ENCODE measurements at regions not wholly inside any gene's neighbourhood (a gene's known extent, or its start where the extent isn't known, plus 50 kb on each side); places are given as distances from the start of the nearest gene placed in this dataset.

- Histone ChIP-seq H3K27me3 (ENCODE audit: control insufficient read depth in 3 of 3, insufficient read depth in 3 of 3, low read length in 2 of 3) (no peaks in the 10 kb centered on the region), H3K36me3 (ENCODE audit: control insufficient read depth in 4 of 4, insufficient read depth in 4 of 4, low read length in 4 of 4) (no peaks in the 10 kb centered on the region), H3K4me1 (ENCODE audit: control insufficient read depth in 5 of 5, insufficient read depth in 5 of 5, low read length in 5 of 5) (no peaks in the 10 kb centered on the region), H3K9ac (ENCODE audit: insufficient read depth in 1 of 2, low read length in 2 of 2) (no peak overlapping the region), H3K4me3 (no peak overlapping the region), H3K9me3 (ENCODE audit: control insufficient read depth in 4 of 4, insufficient read depth in 3 of 4, low read length in 3 of 4) (no peaks in the 10 kb centered on the region), H3K27ac (ENCODE audit: low read depth in 1 of 2, low read length in 1 of 2) (no peak overlapping the region)
- WGBS, 2 donors, result 82 to 83% methylated on average over 3 of the region's 3 CpGs
- no peak for ATAC-seq (ENCODE audit: insufficient read depth, low FRiP score)
- DNase-seq, result no peak
- no peak for TF ChIP-seq CTCF (IDR thresholded peaks at IDR 0.05; ENCODE audit: control extremely low read depth, extremely low read depth)
Observed at GRCh38 chr2:142463047-142463446, 332.2 kb upstream of the LRP1B start.

- Histone ChIP-seq H3K27ac (ENCODE audit: low read depth in 1 of 2, low read length in 1 of 2) (no peak overlapping the region), H3K9ac (ENCODE audit: insufficient read depth in 1 of 2, low read length in 2 of 2) (no peak overlapping the region), H3K36me3 (ENCODE audit: control insufficient read depth in 4 of 4, insufficient read depth in 4 of 4, low read length in 4 of 4) (no peaks in the 10 kb centered on the region), H3K4me3 (no peak overlapping the region), H3K9me3 (ENCODE audit: control insufficient read depth in 4 of 4, insufficient read depth in 3 of 4, low read length in 3 of 4) (no peaks in the 10 kb centered on the region), H3K4me1 (ENCODE audit: control insufficient read depth in 5 of 5, insufficient read depth in 5 of 5, low read length in 5 of 5) (no peaks in the 10 kb centered on the region), H3K27me3 (ENCODE audit: control insufficient read depth in 3 of 3, insufficient read depth in 3 of 3, low read length in 2 of 3) (no peaks in the 10 kb centered on the region)
- no peak for DNase-seq
- ATAC-seq (ENCODE audit: insufficient read depth, low FRiP score), result no peak
- no peak for TF ChIP-seq CTCF (IDR thresholded peaks at IDR 0.05; ENCODE audit: control extremely low read depth, extremely low read depth)
- WGBS, 2 donors, result 76 to 85% methylated on average over 1 of the region's 1 CpG
Observed at GRCh38 chr2:142462306-142462705, 331.5 kb upstream of the LRP1B start.

DNA sequence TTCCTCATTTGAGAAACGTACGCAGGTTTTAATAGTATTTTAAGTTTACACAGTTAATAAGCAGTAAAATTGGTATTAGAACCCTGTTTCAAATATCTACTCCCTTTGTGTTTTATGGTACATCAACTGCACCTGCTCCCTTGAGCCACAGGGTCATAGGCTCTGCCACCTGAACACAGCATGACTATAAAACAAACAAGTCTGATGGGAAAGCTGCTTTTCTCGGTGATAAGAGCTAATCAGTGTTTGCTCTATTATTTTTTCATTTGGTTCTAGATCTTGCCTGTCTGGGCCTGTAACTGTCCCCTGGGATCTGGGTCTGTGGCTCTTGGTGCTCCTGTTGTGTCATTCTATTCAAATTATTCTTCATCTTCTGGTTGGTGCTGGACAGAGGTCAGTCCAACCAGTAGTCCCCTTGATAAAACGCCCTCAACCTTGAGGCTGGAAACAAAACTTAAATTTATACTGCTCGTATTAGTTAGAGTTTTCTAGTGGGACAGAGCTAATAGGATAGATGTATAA, 314.8 kb upstream of the LRP1B start:
- Histone ChIP-seq H3K4me1 (ENCODE audit: control insufficient read depth in 5 of 5, insufficient read depth in 5 of 5, low read length in 5 of 5) (peaks cover 0 to 3% (median 0%) of the 10 kb centered on the region in 5 donors), H3K27ac (ENCODE audit: low read depth in 1 of 2, low read length in 1 of 2) (no peak overlapping the region), H3K36me3 (ENCODE audit: control insufficient read depth in 4 of 4, insufficient read depth in 4 of 4, low read length in 4 of 4) (no peaks in the 10 kb centered on the region), H3K9me3 (ENCODE audit: control insufficient read depth in 4 of 4, insufficient read depth in 3 of 4, low read length in 3 of 4) (no peaks in the 10 kb centered on the region), H3K27me3 (ENCODE audit: control insufficient read depth in 3 of 3, insufficient read depth in 3 of 3, low read length in 2 of 3) (no peaks in the 10 kb centered on the region), H3K9ac (ENCODE audit: insufficient read depth in 1 of 2, low read length in 2 of 2) (no peak overlapping the region), H3K4me3 (no peak overlapping the region)
- TF ChIP-seq CTCF (IDR thresholded peaks at IDR 0.05; ENCODE audit: control extremely low read depth, extremely low read depth), result no peak
- WGBS, 2 donors, result 69 to 86% methylated on average over 5 of the region's 5 CpGs
- DNase-seq (no peak), ATAC-seq (ENCODE audit: insufficient read depth, low FRiP score) (no peak)

GRCh38 chr2:142445023-142445422, 314.2 kb upstream of the LRP1B start:
- Histone ChIP-seq H3K27ac (ENCODE audit: low read depth in 1 of 2, low read length in 1 of 2) (no peak overlapping the region), H3K36me3 (ENCODE audit: control insufficient read depth in 4 of 4, insufficient read depth in 4 of 4, low read length in 4 of 4) (no peaks in the 10 kb centered on the region), H3K9me3 (ENCODE audit: control insufficient read depth in 4 of 4, insufficient read depth in 3 of 4, low read length in 3 of 4) (no peaks in the 10 kb centered on the region), H3K4me1 (ENCODE audit: control insufficient read depth in 5 of 5, insufficient read depth in 5 of 5, low read length in 5 of 5) (peaks cover 0 to 3% (median 0%) of the 10 kb centered on the region in 5 donors), H3K4me3 (no peak overlapping the region), H3K27me3 (ENCODE audit: control insufficient read depth in 3 of 3, insufficient read depth in 3 of 3, low read length in 2 of 3) (no peaks in the 10 kb centered on the region), H3K9ac (ENCODE audit: insufficient read depth in 1 of 2, low read length in 2 of 2) (no peak overlapping the region)
- DNase-seq, result peak in 2 of 3 donors; percentile 17 to 44
- WGBS, 2 donors, result 85% methylated on average over 2 of the region's 2 CpGs
- no peak for ATAC-seq (ENCODE audit: insufficient read depth, low FRiP score)
- no peak for TF ChIP-seq CTCF (IDR thresholded peaks at IDR 0.05; ENCODE audit: control extremely low read depth, extremely low read depth)
